Right lobe of liver (tissue), 6 donors: ENCODE measurements at regions not wholly inside any gene's neighbourhood (a gene's known extent, or its start where the extent isn't known, plus 50 kb on each side); places are given as distances from the start of the nearest gene placed in this dataset.

Experiments
- ATAC-seq, 4 donors: fragments of 200-7000 bp; cut with Tn5 transposase; one replicate each; pipeline ENCODE4 v1.9.1; 2020; ENCODE audit warnings: mild to moderate bottlenecking in 4 of 4, moderate library complexity in 4 of 4
- DNase-seq, 3 donors: peaks; one replicate each; pipeline ENCODE4 v3.0.0-alpha.2; 2020
- H3K27ac ChIP-seq, 3 donors: fragments of 200-600 bp; one replicate each; pipeline ENCODE4 v1.8.0; 2022
- H3K27me3 ChIP-seq, 2 donors: fragments of 200-600 bp; one replicate each; pipeline ENCODE4 v1.8.0; 2022
- H3K36me3 ChIP-seq, 4 donors: fragments of 200-600 bp; sonication (generic) in 1 of 4; one replicate each; pipeline versions ENCODE4 v1.5.1 to v1.8.0; 2017 to 2022; ENCODE audit warnings: control low read depth in 1 of 4
- H3K4me1 ChIP-seq, 4 donors: fragments of 200-600 bp; sonication (generic) in 1 of 4; one replicate each; pipeline versions ENCODE4 v1.5.1 to v1.8.0; 2017 to 2022; ENCODE audit warnings: control low read depth in 1 of 4
- H3K4me3 ChIP-seq, 3 donors: fragments of 200-600 bp; one replicate each; pipeline ENCODE4 v1.8.0; 2022
- H3K9me3 ChIP-seq, 4 donors: fragments of 200-600 bp; sonication (generic) in 1 of 4; one replicate each; pipeline versions ENCODE4 v1.5.1 to v1.8.0; 2017 to 2022; ENCODE audit warnings: control low read depth in 1 of 4
- CTCF ChIP-seq, 4 donors: fragments of 200-600 bp in 3 of 4; fragments of 450-650 bp in 1 of 4; IDR thresholded peaks; one replicate each; pipeline versions ENCODE4 v1.5.1 to v1.8.0; 2016 to 2022; ENCODE audit warnings: antibody characterized with exemption in 4 of 4, mild to moderate bottlenecking in 2 of 4
- POLR2A ChIP-seq: fragments of 450-650 bp; IDR thresholded peaks from one replicate; pipeline ENCODE4 v1.6.1; 2017; ENCODE audit warnings: antibody characterized with exemption, mild to moderate bottlenecking
- whole genome bisulfite sequencing: methylation state at CpG from one replicate; pipeline ENCODE4 v1.1.6; 2018; ENCODE audit warnings: low coverage, low lambda C conversion rate; ENCODE audit not compliant: insufficient coverage; ENCODE audit errors: missing lambda C conversion rate; 5-methylcytosine and 5-hydroxymethylcytosine counted together
- intact Hi-C, 2 donors: fragments of 100-400 bp; cut with DNase I; formaldehyde crosslinking; loops; one replicate each; pipeline versions ENCODE4 v1.11.2 to v1.14.1; 2022
- donor health status: DM: no; HTN: yes; CAD: no.
- donor health status: DM: no; HTN: no; CAD: no.
- donor health status: DM: no; HTN: no; CAD: no.
- donor health status: DM: no; HTN: yes; CAD: no.
- donor health status: DM: no; HTN: yes; CAD: no.

DNA sequence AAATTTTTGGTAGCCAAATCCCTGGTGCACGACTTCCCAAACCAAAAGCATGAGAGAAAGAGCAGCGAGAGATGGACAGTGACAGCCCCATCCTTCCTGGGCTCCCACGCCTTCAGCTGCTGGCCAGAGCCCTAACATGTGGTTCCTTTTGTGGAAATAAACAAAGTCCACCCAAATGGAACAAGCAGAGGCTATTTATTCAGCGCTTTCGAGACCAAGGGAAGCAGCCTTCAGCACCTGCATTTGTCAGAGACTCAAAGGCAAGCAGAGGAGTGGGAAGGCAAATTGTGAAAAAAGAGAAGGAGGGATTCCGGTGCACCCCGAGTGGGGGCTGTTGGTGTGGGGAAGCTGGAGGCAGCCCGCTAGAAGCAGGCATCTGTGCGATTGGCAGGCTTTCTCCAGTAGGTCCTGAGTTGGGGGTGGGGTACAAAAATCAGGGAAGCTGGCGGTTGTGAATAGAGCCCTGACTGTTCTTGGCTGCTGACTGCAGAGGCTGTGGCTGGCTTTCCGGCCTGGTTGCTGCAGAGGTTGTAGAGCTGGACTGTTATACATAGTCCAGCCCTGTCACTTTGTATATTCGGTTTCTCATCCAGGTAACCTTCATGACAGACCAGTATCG is 427.2 kb downstream of the OCA2 start:
- WGBS = 42% methylated on average over 11 of the region's 13 CpGs
- H3K36me3 ChIP-seq = no peaks in the 10 kb centered on the region
- TF ChIP-seq CTCF (IDR thresholded peaks at IDR 0.05) (no peak), POLR2A (no peak)
- no peak overlapping the region for H3K4me3 ChIP-seq
- H3K9me3 ChIP-seq = no peaks in the 10 kb centered on the region
- H3K27ac ChIP-seq = no peak overlapping the region
- DNase-seq (no peak), ATAC-seq (peak in 1 of 4 donors; percentile 28)
- no peaks in the 10 kb centered on the region for H3K27me3 ChIP-seq
- intact Hi-C loops = no loop called here
- no peaks in the 10 kb centered on the region for H3K4me1 ChIP-seq

DNA sequence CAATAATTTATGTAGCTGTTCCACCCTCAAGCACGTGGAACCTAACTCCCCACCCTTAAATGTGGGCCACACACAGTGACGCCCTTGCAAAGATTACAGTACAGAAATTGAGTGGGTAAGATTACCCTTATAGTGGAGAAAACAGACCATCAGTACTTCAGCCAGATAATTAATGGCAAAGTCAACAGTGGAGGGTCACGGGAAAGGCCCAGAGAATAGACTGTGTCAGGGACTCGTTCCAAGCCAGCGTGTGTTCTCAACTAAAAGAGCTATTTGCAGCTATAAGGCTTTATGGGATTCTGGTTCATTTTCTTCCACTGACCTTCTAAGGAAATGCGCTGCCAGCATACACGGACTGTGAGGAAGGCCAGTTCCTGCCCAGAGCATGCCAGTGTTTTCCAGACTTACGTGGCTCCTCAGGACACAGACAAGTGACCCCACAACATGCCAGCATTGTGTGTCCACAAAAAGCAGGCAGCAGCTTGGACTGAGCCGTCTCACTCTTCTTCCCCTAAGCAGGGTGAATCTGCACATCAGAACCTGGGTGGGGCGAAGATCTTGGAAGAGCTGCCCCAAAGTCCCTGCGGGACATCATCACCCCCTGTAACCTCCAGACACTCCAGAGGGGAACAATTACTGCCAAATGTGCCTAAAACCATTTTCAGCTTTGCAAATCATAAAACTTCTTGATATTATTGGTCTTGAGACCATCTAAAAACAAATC is 428.5 kb downstream of the OCA2 start:
- WGBS = 25% methylated on average over 8 of the region's 11 CpGs
- no peaks in the 10 kb centered on the region for H3K9me3 ChIP-seq
- no peak overlapping the region for H3K4me3 ChIP-seq
- ATAC-seq = peak in 1 of 4 donors; percentile 27
- DNase-seq = no peak
- no peak overlapping the region for H3K27ac ChIP-seq
- TF ChIP-seq CTCF (IDR thresholded peaks at IDR 0.05) (no peak), POLR2A (no peak)
- H3K36me3 ChIP-seq = no peaks in the 10 kb centered on the region
- H3K4me1 ChIP-seq = no peaks in the 10 kb centered on the region
- intact Hi-C loops = no loop called here
- no peaks in the 10 kb centered on the region for H3K27me3 ChIP-seq

- 65% methylated on average over 10 of the region's 10 CpGs for WGBS
- TF ChIP-seq CTCF (IDR thresholded peaks at IDR 0.05) (no peak), POLR2A (no peak)
- DNase-seq = peak in 1 of 3 donors; percentile 52
- Histone ChIP-seq H3K27ac (no peak overlapping the region), H3K4me3 (no peak overlapping the region), H3K27me3 (no peaks in the 10 kb centered on the region), H3K4me1 (no peaks in the 10 kb centered on the region), H3K36me3 (no peaks in the 10 kb centered on the region), H3K9me3 (no peaks in the 10 kb centered on the region)
- intact Hi-C loops = no loop called here
- peak in 2 of 4 donors; percentile 19 to 72 for ATAC-seq
Observed at GRCh38 chr15:27669641-27670040, 429.5 kb downstream of the OCA2 start.

DNA sequence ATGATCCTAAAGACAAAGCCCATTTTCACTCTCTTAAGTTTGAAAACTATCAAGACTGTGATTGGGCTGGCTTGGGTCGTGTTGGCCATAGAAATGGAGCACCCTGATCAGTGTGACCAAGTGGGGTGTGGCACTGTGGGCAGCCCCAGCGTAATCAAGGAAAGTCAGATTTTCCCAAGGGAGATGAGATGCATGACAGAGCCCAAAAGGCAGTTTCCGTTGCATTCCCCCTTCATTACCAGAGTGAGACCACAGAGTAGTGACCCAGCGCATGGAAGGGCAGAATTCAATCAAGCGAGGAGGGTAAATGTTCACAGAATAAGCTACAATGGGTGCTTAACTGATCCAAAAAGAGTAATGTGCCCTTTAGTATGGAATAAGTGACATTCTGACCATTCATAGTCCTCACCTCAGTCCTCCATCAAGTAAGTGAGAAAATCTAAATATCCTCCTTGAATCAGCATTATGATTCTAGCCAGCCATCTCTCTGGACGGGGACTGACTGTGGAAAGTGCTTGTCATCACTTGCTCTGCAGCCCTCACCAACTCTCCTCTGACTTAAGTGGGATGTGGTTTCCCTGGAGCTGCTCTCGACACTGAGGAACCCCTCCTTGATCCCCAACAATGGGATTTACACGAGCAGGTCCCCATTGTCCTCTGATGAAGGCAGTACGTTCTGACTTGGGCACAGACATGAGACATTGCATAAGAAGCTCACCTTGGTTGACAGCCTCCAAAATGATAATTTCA is 430.5 kb downstream of the OCA2 start:
- TF ChIP-seq CTCF (IDR thresholded peaks at IDR 0.05) = no peak
- ATAC-seq (no peak), DNase-seq (no peak)
- Histone ChIP-seq H3K36me3 (no peaks in the 10 kb centered on the region), H3K4me3 (no peak overlapping the region), H3K27me3 (no peaks in the 10 kb centered on the region), H3K4me1 (no peaks in the 10 kb centered on the region), H3K27ac (no peak overlapping the region), H3K9me3 (no peaks in the 10 kb centered on the region)
- intact Hi-C loops = no loop called here
- 47% methylated on average over 7 of the region's 9 CpGs for WGBS
